Ascending aorta (tissue), 2 donors: ENCODE measurements at regions not wholly inside any gene's neighbourhood (a gene's known extent, or its start where the extent isn't known, plus 50 kb on each side); places are given as distances from the start of the nearest gene placed in this dataset.

Source experiments
- DNase-seq, 2 donors: peaks; one replicate each; pipeline ENCODE4 v3.0.0-alpha.2; 2019; ENCODE audit warnings: low spot score in 2 of 2
- H3K27ac ChIP-seq, 2 donors: fragments of 200-600 bp; sonication (generic); one replicate each; pipeline ENCODE4 v1.5.1; 2016 to 2017; ENCODE audit warnings: mild to moderate bottlenecking in 1 of 2
- H3K27me3 ChIP-seq: fragments of 200-600 bp; sonication (generic); one replicate; pipeline ENCODE4 v1.5.1; 2017
- H3K36me3 ChIP-seq, 2 donors: fragments of 200-600 bp; sonication (generic); one replicate each; pipeline ENCODE4 v1.5.1; 2016
- H3K4me1 ChIP-seq, 2 donors: fragments of 200-600 bp; sonication (generic); one replicate each; pipeline ENCODE4 v1.5.1; 2016 to 2017; ENCODE audit warnings: mild to moderate bottlenecking in 1 of 2
- H3K4me3 ChIP-seq, 2 donors: fragments of 200-600 bp; sonication (generic); one replicate each; pipeline ENCODE4 v1.5.1; 2016 to 2017; ENCODE audit warnings: mild to moderate bottlenecking in 1 of 2
- H3K9me3 ChIP-seq, 2 donors: fragments of 200-600 bp; sonication (generic); one replicate each; pipeline ENCODE4 v1.5.1; 2016
- CTCF ChIP-seq, 3 experiments: fragments of 200-600 bp in 2 of 3; fragments of 450-650 bp in 1 of 3; sonication (generic) in 2 of 3; IDR thresholded peaks; one replicate each; pipeline ENCODE4 v1.5.1; 2016 to 2019; ENCODE audit warnings: antibody characterized with exemption in 3 of 3, mild to moderate bottlenecking in 1 of 3, moderate library complexity in 1 of 3
- intact Hi-C: fragments of 100-400 bp; cut with DNase I; formaldehyde crosslinking; loops from one replicate; pipeline ENCODE4 v1.15.1; 2023

GRCh38 chr7:93004906-93005305 is 112.9 kb downstream of the SAMD9 start:
- TF ChIP-seq CTCF (IDR thresholded peaks at IDR 0.05): no peak
- no peak for DNase-seq
- Histone ChIP-seq H3K4me1 (no peaks in the 10 kb centered on the region), H3K27me3 (no peaks in the 10 kb centered on the region), H3K9me3 (no peaks in the 10 kb centered on the region), H3K36me3 (no peaks in the 10 kb centered on the region), H3K4me3 (no peak overlapping the region), H3K27ac (no peak overlapping the region)
- intact Hi-C loops: no loop called here

- no peak overlapping the region for H3K4me3 ChIP-seq
- no peaks in the 10 kb centered on the region for H3K9me3 ChIP-seq
- H3K4me1 ChIP-seq: no peaks in the 10 kb centered on the region
- no peaks in the 10 kb centered on the region for H3K27me3 ChIP-seq
- intact Hi-C loops: no loop called here
- no peak for TF ChIP-seq CTCF (IDR thresholded peaks at IDR 0.05)
- H3K27ac ChIP-seq: no peak overlapping the region
- no peak for DNase-seq
- no peaks in the 10 kb centered on the region for H3K36me3 ChIP-seq
Measured at GRCh38 chr7:92997719-92998118, 120.1 kb downstream of the SAMD9 start.

- H3K4me3 ChIP-seq: no peak overlapping the region
- intact Hi-C loops: no loop called here
- no peak for TF ChIP-seq CTCF (IDR thresholded peaks at IDR 0.05)
- H3K27me3 ChIP-seq: no peaks in the 10 kb centered on the region
- H3K36me3 ChIP-seq: no peaks in the 10 kb centered on the region
- H3K9me3 ChIP-seq: no peaks in the 10 kb centered on the region
- no peak for DNase-seq
- no peaks in the 10 kb centered on the region for H3K4me1 ChIP-seq
- H3K27ac ChIP-seq: no peak overlapping the region
Measured at GRCh38 chr7:92997152-92997551, 120.6 kb downstream of the SAMD9 start.

GRCh38 chr7:92994901-92995300 is 122.9 kb downstream of the SAMD9 start:
- Histone ChIP-seq H3K9me3 (no peaks in the 10 kb centered on the region), H3K27ac (no peak overlapping the region), H3K4me3 (no peak overlapping the region), H3K4me1 (no peaks in the 10 kb centered on the region), H3K36me3 (no peaks in the 10 kb centered on the region), H3K27me3 (no peaks in the 10 kb centered on the region)
- no peak for DNase-seq
- intact Hi-C loops: no loop called here
- TF ChIP-seq CTCF (IDR thresholded peaks at IDR 0.05): no peak

GRCh38 chr7:92992932-92993331 is 124.8 kb downstream of the SAMD9 start:
- Histone ChIP-seq H3K36me3 (no peaks in the 10 kb centered on the region), H3K27me3 (no peaks in the 10 kb centered on the region), H3K4me1 (no peaks in the 10 kb centered on the region), H3K4me3 (no peak overlapping the region), H3K27ac (no peak overlapping the region), H3K9me3 (no peaks in the 10 kb centered on the region)
- DNase-seq: no peak
- intact Hi-C loops: no loop called here
- TF ChIP-seq CTCF (IDR thresholded peaks at IDR 0.05): no peak

- no peaks in the 10 kb centered on the region for H3K9me3 ChIP-seq
- H3K27ac ChIP-seq: no peak overlapping the region
- intact Hi-C loops: no loop called here
- DNase-seq: no peak
- no peaks in the 10 kb centered on the region for H3K27me3 ChIP-seq
- no peaks in the 10 kb centered on the region for H3K36me3 ChIP-seq
- TF ChIP-seq CTCF (IDR thresholded peaks at IDR 0.05): no peak
- no peaks in the 10 kb centered on the region for H3K4me1 ChIP-seq
- H3K4me3 ChIP-seq: no peak overlapping the region
Measured at GRCh38 chr7:92992483-92992882, 125.3 kb downstream of the SAMD9 start.
